ENCODE measurements at regions not wholly inside any gene's neighbourhood (a gene's known extent, or its start where the extent isn't known, plus 50 kb on each side); places are given as distances from the start of the nearest gene placed in this dataset.
"Not testable (repeated sequence)": the region's sequence is repeated elsewhere in the genome, so short reads cannot be mapped to it uniquely, and the experiment has no call there.

DNA sequence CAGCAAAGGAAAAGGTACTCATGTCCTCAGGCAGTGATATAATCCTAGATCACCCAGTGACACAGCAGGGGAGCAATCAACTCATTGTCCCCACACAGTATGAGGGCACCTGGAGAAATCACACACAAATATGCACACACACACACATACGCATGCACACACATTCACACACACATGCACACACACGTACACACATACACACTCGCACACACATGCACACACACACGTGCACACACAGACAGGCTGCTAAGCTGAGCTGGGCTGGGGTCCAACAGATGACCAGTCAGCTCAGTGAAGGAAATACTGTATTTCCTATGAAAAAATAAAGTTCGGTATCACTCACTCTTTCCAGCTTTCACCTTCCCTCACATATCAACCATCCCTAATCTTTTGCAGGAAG is 183.3 kb upstream of the LRRC61 start:
- TF ChIP-seq, protein P1, sequence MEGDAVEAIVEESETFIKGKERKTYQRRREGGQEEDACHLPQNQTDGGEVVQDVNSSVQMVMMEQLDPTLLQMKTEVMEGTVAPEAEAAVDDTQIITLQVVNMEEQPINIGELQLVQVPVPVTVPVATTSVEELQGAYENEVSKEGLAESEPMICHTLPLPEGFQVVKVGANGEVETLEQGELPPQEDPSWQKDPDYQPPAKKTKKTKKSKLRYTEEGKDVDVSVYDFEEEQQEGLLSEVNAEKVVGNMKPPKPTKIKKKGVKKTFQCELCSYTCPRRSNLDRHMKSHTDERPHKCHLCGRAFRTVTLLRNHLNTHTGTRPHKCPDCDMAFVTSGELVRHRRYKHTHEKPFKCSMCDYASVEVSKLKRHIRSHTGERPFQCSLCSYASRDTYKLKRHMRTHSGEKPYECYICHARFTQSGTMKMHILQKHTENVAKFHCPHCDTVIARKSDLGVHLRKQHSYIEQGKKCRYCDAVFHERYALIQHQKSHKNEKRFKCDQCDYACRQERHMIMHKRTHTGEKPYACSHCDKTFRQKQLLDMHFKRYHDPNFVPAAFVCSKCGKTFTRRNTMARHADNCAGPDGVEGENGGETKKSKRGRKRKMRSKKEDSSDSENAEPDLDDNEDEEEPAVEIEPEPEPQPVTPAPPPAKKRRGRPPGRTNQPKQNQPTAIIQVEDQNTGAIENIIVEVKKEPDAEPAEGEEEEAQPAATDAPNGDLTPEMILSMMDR (IDR thresholded peaks at IDR 0.05; ENCODE audit: borderline replicate concordance, extremely low read depth, low read length, poor library complexity, severe bottlenecking): not testable (repeated sequence)
- TF ChIP-seq EZH2 (IDR thresholded peaks at IDR 0.05; ENCODE audit: borderline replicate concordance, low read depth, low read length, severe bottlenecking): not testable (repeated sequence)
